ENCODE measurements at regions not wholly inside any gene's neighbourhood (a gene's known extent, or its start where the extent isn't known, plus 50 kb on each side); places are given as distances from the start of the nearest gene placed in this dataset.

DNA sequence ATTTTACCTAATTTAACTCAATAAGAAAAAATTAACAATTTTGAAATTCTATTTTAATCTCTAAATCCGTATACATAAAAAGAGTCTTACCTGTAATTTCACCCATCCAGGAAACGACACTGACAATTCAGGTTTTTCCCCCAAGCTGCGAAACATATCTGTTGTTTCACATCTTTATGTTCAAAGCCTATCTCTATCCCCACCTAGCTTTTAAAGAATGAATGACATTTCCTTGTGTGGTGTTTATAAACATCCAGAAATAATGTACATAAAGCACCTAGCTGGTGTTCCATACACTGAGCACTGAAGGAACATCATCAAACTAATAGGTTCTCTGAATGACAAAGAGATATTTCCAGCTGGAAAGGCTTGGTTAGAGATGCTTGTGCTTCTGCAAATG, 867.8 kb downstream of the SQOR start:
- DNase-seq (ENCODE audit: low read depth) = no peak

GRCh38 chr15:46518381-46518780, 883.6 kb downstream of the SQOR start:
- DNase-seq (ENCODE audit: low read depth) = no peak

DNA sequence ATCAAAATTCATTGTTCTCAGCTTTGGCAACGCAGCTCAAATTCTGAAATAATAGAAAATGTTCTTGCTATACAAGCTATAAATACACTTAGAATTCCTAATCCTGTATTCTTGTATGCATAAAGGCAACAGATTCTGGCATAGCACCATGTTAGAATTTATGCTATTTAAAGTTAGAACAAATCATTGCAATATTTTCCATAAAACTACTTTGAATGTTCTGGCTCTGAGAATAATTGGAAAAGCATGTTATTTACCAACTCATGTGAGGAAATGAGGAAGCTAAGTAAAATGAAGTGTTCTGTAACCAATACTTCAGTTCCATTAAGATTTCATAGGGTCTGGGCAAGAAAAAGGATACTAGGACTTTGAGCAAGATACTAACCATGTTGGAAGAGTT, 888.9 kb downstream of the SQOR start:
- DNase-seq (ENCODE audit: low read depth) = no peak

DNA sequence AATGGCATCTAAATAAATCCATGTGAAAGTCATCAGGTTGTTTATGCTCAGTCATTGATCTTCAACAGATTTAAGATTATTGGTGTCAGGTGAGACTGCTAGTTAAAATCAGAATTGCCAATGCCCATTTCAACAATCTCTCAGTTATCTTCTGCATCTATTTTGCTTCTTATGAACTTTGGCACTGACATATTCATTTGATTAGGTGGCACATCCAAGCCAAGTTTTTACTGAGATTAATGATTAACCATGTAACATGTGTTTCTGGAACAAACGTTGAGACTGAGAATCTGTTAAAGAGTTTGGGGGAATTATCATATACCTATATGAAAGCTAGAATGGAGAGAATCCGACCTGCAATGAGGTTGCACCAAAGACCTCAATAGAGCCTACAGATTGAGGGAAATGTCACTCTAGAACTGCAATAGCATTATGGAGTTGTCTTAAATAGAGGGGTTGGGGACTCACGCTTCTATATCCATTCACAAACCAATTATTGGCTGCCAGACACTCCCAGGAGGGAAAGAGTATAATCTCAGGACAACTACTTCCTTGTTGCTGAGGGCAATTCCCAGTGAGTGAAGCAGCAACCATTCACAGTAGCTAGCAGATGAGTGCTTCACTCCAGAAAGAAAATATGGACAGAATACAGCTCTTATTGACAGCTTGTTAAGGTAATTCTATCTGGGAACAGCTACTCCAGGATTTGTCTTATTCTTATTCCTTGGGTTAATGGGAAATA, 891.3 kb downstream of the SQOR start:
- DNase-seq (ENCODE audit: low read depth) = no peak

- DNase-seq (ENCODE audit: low read depth) = no peak
Observed at GRCh38 chr15:46526726-46527110, 891.9 kb downstream of the SQOR start.

DNA sequence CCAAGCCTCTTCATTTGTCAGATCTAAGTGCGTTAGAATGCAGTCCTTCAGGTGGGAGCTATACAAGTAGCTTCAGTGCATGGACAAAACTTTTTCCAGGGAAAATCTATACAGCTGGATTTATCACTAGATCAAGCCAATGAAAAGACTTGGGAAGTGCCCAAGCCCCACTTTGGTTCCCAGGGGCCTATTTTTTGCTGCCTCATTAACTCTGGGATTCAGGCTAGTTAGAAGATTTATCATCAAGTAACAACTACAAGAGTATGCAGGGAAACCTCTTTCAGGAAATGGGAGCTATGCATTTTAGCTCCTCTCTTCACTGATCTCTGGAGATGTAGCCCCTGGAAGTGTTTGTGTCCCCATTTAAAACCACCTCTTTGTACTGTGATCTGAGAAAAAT, 908.8 kb downstream of the SQOR start:
- DNase-seq (ENCODE audit: low read depth) = no peak

DNA sequence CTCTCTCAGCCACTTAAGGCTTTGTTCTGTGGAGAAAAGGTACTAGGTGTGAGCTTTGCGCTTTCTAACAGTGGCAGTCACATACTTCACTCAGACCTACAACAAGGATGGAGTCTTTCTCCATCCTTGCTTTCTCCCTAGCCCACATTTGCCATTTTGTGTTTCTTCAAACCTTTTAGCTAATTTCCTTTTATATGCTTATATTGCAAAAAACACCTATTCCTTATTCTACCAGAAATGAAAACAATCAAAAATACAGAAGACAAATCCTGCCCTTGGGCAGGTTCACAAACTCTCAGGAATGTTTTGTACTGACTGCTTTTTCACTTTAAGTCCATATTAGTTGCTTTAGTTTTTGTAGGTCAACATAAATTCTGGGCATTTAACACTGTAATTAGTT, 914.2 kb downstream of the SQOR start:
- DNase-seq (ENCODE audit: low read depth) = no peak

DNA sequence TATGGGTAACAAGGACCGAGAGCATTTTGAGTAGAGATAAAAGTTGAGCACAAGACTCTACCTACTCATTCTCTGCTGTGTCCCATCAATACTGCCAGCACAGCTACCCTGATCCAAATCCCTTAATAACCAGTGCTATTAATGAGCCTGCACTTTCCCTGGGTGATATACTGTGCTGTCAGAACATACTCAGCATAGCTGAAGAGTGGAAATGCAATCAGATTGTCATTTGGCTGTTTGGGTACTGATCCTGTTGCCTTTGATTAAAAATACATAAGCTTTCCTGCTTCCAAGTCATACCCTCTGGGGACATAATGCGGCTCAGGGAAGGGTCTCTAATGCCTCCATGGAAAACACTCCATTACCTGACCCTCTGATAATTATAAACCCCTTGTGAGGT, 917.5 kb downstream of the SQOR start:
- no peak for DNase-seq (ENCODE audit: low read depth)

GRCh38 chr15:46555547-46555946, 920.7 kb downstream of the SQOR start:
- no peak for DNase-seq (ENCODE audit: low read depth)

- no peak for DNase-seq (ENCODE audit: low read depth)
Observed at GRCh38 chr15:46556010-46556409, 921.2 kb downstream of the SQOR start.

DNA sequence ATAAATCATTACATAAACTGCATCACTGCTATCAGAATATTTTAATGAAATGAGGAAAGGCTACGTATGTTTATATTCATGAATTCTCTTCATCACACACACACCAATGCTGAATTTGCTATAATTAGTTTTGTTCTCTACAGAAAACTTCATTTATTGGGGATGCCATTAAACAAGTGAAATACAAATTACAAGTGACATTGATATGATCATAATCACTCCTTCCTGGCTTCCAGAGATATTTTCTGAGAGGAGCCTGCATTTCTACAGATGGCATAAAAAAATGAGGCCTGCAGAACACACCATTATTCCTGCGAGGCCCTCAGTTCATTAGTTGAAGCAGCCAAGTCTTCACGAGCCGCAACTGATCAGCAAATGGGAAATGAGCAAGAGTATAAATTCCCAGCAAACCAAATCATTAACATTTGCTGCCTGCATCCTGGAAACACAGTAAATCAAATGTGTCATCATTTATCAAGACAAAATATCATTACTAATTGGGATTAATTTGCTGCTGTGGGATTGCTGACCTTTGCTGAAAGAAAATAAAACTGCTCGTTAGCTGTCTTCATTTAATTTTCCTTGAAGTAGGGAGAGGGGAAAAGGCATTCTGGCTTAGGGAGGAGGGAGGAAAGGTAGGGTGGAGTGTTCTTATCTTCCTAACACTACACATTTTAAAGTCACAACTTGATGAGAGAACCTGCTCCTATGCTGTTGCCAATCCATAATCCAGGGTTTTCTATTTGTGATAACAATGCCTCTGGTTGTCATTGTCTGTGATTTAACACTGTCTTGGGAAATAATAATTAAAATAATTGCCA, 921.9 kb downstream of the SQOR start:
- DNase-seq (ENCODE audit: low read depth) = no peak

GRCh38 chr15:46567968-46568367, 933.1 kb downstream of the SQOR start:
- DNase-seq (ENCODE audit: low read depth) = no peak

DNA sequence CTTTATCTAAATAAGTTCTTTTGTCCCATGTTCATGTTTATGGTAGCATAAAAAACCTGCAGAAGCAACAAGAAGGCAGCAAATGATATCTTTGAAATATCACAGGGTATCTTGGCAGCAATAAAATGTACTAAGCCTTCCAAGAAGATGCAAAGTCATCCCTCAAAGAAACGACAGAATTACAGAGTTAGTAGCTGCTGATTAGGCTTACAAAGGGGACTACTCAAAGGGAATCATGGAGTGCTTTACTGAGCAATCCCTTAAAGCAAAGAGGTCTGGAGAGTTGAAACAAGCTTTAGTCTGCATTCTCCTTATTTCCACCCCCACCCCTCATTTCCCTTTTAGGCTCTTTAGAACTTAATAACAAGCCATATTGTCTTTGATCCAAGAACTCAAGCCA, 935.0 kb downstream of the SQOR start:
- no peak for DNase-seq (ENCODE audit: low read depth)

GRCh38 chr15:46576646-46577395, 942.0 kb downstream of the SQOR start:
- no peak for DNase-seq (ENCODE audit: low read depth)

- no peak for DNase-seq (ENCODE audit: low read depth)
Observed at GRCh38 chr15:46577767-46578166, 942.9 kb downstream of the SQOR start.

GRCh38 chr15:46580487-46580886, 945.7 kb downstream of the SQOR start:
- no peak for DNase-seq (ENCODE audit: low read depth)

- no peak for DNase-seq (ENCODE audit: low read depth)
Observed at GRCh38 chr15:46580924-46581323, 946.1 kb downstream of the SQOR start.

DNA sequence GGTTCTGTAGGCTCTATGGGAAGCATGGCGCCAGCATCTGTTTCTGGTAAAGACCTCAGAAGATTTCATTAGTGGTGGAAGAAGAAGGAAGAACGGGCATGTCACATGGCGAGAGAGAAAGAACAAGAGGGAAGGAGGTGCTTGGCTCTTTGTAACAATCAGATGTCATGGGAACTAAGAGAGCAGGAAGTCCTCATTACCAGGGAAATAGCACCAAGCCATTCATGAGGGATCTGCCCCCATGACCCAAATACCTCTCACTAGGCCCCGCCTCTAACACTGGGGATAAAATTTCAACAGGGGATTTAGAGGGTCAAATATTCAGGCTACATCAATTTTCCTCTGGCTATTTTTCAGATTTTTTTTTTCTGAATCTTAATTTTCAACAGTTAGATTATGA, 954.3 kb downstream of the SQOR start:
- DNase-seq (ENCODE audit: low read depth) = no peak

DNA sequence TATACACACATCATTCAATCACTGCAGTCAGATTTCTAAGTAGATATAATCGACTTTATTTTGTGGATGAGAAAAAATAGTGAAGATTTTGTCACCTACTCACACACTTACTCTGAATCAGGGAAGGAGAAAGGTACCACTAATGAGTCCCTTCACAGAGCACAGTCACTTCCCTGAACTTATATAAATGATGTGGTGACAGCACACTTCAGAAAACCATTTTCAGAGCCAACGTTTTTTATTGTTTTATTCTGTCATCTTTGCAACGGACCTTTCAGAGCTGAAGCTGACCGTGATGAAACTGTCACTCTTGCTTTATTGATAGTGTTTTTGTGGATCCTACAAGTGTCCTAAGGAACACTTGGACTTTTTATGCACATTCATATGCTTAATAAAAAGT, 956.6 kb downstream of the SQOR start:
- DNase-seq (ENCODE audit: low read depth) = no peak

DNA sequence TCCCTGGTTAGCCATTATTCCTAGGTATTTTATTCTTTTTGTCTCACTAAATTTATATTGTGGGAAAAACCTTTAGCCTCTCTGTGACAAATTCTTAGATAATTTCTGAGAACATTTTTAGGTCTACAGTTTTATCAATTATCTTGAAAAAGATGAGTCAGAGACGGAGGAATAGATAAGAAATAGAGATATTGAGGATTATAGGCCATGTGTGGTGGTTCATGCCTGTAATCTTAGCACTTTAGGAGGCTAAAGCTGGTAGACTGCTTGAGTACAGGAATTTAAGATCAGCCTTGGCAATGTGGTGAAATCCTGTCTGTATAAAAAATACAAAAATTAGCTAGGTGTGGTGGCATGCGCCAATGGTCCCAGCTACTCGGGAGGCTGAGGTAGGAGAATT, 960.2 kb downstream of the SQOR start:
- DNase-seq (ENCODE audit: low read depth) = no peak

GRCh38 chr15:46607077-46607476, 972.2 kb downstream of the SQOR start:
- no peak for DNase-seq (ENCODE audit: low read depth)

- no peak for DNase-seq (ENCODE audit: low read depth)
Observed at GRCh38 chr15:46616033-46616432, 981.2 kb downstream of the SQOR start.
